ENCODE measurements at regions not wholly inside any gene's neighbourhood (a gene's known extent, or its start where the extent isn't known, plus 50 kb on each side); places are given as distances from the start of the nearest gene placed in this dataset.

- TF ChIP-seq ZNF274 (IDR thresholded peaks at IDR 0.05; ENCODE audit: low read depth, low read length) (no peak), YY1 (IDR thresholded peaks at IDR 0.05; ENCODE audit: insufficient read depth, insufficient read length) (no peak), SUZ12 (IDR thresholded peaks at IDR 0.05; ENCODE audit: extremely low read depth, insufficient read depth, insufficient read length) (no peak)
Observed at GRCh38 chr11:110375351-110375750, 54.4 kb upstream of the FDX1 start.

Data from NT2/D1 (cell line).